Right lobe of liver (tissue), 4 donors: ENCODE measurements at regions not wholly inside any gene's neighbourhood (a gene's known extent, or its start where the extent isn't known, plus 50 kb on each side); places are given as distances from the start of the nearest gene placed in this dataset.

Source experiments
- POLR2A ChIP-seq: fragments of 450-650 bp; IDR thresholded peaks from one replicate; pipeline ENCODE4 v1.6.1; 2017; ENCODE audit warnings: antibody characterized with exemption, mild to moderate bottlenecking
- TF ChIP-seq, protein P1 (sequence below), 4 donors: fragments of 200-600 bp in 3 of 4; fragments of 450-650 bp in 1 of 4; IDR thresholded peaks; one replicate each; pipeline versions ENCODE4 v1.5.1 to v1.8.0; 2016 to 2022; ENCODE audit warnings: antibody characterized with exemption in 4 of 4, mild to moderate bottlenecking in 2 of 4
- donor health status: DM: no; HTN: no; CAD: no.
- donor health status: DM: no; HTN: no; CAD: no.
- donor health status: DM: no; HTN: yes; CAD: no.

DNA sequence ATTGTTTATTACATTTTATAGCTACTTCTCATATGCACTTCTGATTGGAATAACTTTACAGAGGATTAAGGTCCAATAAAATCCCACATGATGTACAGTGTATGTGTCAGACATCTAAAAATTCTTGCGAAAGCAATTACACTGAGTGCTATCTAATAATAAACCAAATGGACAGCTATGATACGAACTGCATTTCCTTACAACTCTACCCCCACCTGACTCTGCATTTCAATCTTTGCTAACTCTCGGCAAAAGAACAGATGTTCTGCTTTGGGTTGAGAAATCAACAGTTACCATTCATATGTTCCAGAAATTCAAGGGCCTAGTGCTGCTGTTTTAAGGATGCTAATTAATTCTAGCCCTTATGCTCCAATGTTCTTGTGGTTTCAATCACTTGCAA lies 287.9 kb upstream of the NOCT start:
- TF ChIP-seq, protein P1, sequence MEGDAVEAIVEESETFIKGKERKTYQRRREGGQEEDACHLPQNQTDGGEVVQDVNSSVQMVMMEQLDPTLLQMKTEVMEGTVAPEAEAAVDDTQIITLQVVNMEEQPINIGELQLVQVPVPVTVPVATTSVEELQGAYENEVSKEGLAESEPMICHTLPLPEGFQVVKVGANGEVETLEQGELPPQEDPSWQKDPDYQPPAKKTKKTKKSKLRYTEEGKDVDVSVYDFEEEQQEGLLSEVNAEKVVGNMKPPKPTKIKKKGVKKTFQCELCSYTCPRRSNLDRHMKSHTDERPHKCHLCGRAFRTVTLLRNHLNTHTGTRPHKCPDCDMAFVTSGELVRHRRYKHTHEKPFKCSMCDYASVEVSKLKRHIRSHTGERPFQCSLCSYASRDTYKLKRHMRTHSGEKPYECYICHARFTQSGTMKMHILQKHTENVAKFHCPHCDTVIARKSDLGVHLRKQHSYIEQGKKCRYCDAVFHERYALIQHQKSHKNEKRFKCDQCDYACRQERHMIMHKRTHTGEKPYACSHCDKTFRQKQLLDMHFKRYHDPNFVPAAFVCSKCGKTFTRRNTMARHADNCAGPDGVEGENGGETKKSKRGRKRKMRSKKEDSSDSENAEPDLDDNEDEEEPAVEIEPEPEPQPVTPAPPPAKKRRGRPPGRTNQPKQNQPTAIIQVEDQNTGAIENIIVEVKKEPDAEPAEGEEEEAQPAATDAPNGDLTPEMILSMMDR (IDR thresholded peaks at IDR 0.05): no peak
- TF ChIP-seq POLR2A: no peak
